Hindlimb muscle (tissue), 1 donor: ENCODE measurements at regions not wholly inside any gene's neighbourhood (a gene's known extent, or its start where the extent isn't known, plus 50 kb on each side); places are given as distances from the start of the nearest gene placed in this dataset.

Experiments
- DNase-seq: peaks from one replicate; pipeline ENCODE4 v3.0.0-alpha.2; 2013

DNA sequence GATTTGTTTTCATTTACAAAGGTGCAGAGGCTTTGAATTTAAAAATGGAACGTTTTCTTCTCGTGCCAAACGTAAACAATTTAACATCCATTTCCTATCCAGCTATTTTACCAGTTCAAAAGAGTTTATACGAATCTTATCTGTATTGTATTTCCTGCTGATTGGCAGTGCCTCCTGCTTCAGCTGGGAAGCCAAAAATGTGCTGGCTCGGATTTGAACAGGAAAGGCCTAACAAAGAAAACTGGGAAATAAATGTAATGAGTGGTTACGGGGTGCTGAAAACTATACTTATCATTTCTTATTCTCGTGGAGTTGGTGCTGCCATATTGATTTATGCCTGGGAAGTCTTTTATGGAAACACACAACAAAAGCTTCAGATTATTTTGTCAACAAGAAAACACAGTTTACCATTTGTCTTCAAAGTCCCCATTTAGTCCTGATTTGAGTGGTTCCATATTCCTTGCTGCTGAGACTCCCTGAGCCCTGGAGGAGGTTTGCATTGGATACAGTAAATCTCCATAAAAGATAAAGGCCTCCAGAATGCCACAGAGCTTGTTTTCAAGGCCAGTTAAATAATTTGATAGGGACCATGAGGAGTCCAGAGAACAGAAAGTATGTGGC, 507.4 kb downstream of the RASEF start:
- DNase-seq = no peak

DNA sequence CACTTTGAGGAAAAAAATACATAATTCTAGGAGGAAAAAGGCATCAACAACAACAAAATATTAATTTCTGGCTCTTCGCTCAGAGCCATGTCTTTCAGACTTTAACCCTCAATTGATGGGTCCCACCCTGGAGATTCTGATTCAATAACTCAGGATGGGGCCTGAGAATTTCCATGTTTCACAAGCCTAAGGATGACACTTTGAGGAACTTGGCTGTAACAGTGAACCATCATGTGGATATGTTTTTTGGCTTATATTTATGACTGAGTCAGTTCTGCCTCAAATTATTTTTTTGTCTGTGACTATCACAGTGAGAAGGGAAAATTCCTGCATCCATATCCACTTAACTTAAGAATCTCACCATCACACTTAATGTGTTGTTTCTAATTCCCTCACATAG, 504.6 kb downstream of the RASEF start:
- no peak for DNase-seq

DNA sequence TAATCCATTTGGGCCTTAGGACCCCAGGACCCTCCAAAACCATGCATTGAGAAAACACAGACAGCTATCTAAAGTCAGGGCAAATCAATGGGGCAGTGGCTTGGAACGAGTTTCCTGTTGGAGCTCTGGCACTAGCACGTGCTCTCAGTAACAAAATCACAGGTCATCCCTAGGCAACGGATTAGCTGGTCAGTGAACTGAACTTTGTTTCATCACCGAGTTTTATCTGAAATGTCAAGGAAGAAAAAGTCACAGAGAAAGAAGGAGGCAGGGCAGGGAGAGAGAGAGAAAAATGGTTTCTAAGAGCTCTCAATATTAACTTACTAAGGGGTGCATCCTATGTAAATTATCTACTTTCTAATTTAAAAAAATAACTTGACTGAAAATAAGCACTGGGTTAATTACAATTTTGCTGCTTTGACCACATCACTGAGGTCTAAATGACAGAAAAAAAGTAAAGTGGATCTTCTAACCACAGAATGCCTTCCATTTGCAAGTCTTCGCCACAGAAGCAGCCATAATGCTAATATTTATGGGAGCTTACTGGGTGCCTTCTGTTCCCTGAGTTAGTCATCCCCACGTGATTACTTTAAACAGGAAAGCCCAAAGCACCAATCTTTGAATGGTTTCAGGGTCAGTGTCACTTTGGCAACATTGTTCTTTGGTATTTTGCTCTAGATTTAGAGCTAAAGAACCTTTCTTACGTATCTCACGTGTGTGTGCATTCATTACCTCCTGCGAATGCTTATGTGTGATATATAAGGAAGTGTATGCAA, 503.9 kb downstream of the RASEF start:
- no peak for DNase-seq

DNA sequence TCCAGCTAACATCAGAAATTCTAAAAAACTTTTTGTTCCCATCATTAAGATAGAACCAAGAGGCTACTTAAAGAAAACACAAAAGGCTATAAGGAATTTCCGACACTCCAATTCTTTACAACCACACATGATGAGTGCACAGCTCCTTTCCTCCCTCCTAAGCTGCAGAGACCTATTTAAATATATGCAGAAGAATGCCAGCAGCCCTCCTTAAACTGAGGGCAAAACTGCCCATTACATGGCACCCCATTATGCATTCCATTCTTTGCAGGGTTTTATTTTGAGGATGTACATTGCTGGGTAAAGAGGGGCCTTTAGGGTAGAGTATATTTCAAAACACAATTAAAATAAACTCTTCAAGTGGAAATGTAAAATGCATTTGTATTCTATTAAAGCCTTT, 502.9 kb downstream of the RASEF start:
- DNase-seq = no peak

DNA sequence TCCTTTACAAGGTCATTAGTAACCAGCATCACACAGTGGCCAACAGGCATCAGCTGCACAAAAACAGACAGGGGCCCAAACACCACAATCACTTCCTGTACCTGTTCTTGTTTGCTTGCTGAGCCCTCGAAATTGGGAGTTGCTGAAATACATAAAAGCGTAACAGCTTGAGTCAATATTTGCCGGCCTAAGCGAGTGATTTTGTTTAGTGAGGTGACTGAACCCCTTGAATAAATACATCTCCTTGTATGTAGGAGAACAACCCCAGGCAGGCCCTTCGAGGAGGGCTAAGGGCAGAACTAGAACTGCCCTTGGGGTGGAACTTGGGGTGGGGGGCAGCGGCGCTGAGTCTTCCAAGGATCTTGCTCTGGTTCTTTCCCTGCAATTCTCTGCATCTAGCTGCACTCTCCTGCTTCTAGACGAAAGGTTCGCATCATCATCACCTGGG, 502.5 kb downstream of the RASEF start:
- no peak for DNase-seq

DNA sequence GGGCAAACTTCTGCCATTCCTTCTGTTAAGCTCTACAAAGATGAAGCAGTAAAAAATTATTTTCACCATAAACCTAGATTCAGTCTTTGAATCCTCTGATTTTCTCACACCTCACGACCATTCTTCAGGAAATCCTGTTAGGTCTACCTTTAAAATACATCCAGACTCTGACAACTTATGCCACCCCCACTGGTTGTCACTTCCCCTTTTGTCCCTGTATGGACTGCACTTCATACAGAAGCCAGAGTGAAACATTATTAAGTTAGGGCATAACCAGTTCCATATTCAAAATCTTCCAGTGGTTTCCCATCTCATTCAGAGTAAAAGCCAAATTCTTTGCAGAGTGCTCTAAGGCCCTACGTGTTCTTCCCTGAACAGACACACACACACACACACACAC, 499.8 kb downstream of the RASEF start:
- no peak for DNase-seq

DNA sequence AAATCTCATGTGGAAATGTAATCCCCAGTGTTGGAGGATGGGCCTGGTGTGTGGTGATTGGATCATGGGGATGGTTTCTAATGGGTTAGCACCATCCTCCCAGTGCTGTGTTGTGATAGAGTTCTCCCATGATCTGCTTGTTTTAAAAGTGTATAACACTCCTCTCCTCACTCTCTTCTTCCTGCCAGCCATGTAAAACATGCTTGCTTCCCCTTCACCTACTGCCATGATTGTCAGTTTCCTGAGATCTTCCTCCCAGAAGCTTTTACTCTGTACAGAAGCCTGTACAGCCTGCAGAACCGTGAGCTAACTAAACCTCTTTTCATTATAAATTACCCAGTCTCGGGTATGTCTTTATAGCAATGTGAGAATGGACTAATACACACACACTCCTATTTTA, 499.1 kb downstream of the RASEF start:
- DNase-seq = no peak

DNA sequence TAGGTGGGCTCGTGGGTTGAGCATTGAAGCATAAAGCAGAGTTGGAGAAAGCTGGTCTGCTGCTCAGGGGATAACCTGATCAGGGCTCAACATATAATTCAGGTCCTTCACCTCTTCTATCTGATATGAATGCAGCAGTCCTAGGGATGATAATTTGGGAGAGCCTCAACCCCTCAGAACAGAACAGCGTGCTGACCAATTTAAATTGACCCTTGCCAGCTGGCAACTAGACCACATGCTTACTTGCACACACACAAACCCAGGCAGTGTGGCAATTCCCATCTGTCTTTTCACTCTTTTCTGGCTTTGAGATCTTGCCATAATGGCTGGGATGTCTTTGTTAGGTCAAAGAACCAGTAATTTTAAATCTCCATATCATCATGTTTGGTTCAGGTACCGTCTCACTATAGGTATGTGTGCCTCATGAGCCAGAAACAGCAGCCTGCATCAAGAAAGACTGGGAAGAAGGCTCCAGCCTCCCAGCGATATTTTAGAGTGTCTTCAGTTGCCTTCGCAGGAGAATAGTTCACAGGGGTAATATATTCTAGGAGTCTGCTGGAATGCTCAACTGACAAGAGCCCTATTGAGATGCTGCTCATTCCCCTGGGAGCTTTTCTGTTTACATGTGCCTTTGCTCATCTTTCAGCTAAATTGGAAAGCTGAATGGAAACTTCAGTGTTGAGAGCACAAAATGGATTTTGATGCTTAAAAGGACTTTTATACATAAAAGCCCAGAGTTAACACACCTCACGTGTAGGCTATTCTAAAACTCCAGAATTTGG, 497.6 kb downstream of the RASEF start:
- peak; percentile 20 for DNase-seq

DNA sequence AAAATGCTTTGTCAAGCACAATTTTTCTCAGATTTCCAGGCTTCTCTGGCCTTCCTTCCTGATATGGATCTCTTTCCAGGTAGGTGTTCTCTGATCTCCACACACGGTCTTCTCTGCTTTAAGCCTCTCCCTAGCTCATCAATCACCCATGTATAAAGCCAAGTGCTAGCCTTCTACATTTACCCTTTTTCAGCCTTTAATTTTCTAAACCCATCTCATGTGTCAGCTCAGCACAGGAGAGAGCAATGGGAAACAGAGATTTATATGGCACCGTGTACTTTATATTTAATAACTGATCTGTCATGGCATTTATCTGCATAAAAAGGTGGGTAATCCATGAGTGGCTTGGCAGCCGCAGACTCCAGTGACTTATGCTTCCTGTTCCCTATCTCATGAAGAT, 495.0 kb downstream of the RASEF start:
- no peak for DNase-seq

DNA sequence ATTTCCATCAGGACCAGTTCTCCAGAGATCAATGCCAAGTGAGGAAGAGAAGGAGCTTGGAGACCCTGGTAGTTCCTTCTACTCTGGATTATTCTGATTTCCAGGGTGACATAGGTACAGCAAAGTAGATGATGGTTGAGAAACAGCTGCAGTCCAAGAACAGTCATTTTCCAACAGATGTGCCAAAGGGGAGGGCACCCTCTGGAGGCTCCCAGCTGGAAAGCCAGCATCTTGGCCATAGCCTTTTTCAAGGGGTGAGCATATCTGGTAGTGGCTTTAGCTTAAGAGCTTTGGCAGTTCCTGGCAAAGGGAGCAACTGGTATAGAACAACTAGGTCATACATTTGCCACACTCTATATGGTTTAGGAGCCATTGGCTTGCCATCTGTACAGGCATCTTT, 492.7 kb downstream of the RASEF start:
- DNase-seq = no peak

DNA sequence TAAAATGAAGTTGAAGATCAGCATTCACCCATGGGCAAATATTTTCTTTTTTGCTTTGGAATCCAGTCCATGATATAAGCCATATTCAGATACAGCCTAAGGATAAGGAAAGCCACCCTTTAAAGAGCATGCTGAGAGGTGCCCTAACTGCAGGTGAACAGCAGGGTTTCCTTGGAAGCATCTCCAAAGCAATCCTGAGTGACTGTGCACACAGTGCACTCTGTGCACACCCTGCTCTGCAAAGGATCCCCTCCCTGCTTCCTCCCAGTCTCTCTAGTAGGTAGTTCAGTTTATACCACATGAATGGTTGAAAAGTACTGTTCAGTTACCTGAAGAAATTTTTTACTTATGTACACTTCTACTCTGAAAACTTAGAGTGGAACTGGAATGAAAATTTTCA, 491.4 kb downstream of the RASEF start:
- DNase-seq = no peak

DNA sequence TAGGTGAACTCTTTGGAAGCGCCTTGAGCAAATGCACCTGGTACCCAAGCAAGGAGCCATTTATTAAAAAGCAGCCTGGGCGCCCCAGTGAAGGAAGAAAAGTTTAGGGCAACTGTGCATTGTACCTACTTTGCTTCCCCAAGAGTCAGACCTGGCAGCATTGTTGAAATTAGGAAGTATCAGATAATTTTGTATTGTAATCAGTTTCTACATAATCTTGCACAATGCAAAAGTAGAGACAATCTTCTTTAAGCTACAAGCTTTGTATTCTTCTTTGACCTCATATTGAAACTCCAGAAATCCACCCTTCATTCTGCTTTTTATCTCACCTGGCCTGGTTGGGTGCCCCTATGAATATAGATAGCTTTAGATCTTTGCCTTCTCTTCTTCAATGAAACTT, 490.8 kb downstream of the RASEF start:
- no peak for DNase-seq

DNA sequence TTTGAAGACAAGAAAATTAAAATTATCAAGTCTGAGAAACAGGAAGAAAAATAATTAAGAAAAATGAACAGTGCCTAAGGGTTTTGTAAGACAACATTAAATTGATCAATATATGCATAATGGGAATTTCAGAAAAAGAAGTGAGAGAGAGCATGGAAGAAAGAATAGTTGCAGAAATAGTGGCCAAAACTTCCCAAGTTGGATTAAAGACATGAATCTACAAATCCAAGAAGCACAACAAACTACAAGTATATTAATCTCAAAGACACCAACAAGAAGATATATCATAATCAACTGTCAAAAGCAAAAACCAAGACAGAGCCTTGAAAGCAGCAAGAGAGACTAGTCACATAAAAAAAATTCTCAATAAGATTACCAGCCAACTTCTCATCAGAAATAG, 488.0 kb downstream of the RASEF start:
- no peak for DNase-seq

DNA sequence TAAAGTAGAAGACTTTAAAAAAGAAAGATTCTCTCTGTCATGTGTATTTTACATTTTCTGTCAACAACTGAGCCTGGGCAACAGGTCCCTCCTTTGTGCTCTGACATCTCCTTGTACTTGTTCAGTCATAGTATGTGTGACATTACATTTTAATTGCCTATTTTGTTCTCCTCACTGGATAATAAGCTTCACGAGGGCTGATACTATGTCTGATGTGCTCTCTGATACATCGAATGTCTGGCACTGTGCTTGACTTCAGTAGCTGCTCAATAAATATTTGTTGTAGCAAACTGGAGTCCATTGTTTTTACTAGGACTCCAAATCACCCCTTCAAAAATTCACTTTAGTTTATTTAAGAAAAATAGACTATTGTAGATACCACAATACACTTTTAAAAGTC, 482.0 kb downstream of the RASEF start:
- DNase-seq = no peak

DNA sequence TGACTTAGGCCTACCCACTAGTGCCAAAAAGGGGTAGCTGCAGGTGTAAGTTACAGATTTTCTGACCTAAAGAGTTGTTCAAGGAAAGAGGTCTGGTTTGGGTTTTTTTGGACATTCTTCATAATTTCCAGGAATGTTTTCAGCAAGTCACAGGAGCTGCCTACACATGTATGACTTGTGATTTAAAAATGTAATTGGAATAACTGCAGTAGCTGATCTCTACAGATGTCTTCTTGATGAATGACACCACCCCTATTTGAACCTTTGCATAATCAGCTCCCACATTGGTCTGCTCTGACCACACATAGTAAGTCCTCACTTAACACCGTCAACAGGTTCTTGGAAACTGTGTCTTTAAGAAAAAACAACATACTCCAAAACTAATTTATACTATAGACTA, 481.4 kb downstream of the RASEF start:
- no peak for DNase-seq

DNA sequence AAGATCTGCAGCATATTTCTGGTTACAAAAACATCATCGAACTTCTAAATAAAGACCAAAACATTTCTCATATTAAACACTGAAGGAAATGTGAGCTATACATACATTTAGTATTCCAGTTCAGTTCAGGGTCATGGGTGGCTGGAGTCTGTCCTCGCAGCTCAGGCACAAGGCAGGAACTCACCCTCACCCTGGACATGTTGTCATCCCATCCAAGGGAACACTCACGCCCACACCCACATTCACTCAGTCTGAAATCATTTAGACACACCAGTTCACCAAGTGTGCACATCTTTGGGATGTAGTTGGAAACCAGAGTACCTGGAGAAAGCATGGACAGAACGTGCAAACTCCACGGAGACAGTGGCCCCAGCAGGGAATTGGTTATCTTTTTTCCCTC, 481.0 kb downstream of the RASEF start:
- DNase-seq = no peak

DNA sequence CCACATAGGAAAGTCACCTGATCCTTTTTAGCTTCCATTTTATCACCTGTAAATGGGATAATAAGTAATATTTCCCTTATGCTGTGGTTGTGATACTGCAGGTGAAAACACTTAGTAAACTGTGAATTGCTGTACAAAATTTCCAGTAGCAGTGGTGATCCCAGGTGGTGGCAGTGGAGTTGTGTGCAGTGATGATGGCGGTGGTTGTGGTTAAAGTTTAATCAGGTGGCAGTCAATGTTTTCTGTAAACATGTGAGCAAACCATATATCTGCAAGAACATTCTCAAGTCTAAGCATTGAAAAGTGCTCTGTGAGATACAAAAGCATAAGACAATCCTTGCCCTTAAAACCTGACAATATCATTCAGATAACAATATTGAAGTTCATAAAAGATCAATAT, 480.2 kb downstream of the RASEF start:
- no peak for DNase-seq

DNA sequence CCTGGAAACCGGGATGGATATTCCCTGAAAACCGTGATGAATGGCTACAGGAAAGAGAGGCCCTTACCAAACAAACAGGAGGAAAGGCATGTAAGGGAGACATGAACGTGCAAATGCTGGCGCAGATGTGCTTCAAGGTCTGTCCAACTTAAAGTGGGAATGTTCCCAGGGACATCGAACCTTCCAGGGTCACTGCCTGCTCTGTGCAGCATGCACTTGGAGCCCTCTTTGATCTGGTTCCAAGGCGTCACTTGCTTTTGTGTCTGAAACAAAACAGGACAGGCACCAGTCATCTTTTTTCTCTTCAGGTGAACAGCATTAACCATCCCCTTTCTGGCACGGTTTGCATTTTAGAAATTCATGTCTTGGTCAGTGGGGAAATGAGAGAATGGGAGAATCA, 479.4 kb downstream of the RASEF start:
- DNase-seq = no peak

DNA sequence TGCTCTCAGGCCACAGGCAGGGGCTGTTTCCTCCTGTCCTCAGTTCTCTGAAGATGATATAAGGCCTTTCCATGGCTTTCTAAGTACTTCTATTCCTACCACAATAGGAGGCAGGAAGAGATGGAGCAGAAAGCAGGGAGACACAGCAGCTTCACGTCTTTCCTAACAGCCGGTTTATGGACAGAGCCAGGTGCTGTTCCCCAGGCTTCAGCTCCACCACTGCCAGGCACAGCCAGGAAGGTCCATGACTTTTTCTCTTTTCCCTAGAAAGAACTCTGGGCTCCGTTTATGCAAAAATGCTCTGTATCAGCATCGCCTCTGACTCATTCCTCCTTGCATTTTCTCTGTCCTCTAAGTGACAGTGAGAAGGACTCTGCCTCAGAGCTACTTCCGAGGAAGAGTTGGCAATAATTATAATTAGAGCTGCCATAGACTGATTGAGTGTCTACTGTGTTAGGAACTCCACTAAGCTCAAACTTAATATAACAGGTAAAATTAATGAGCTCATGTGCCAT, 478.5 kb downstream of the RASEF start:
- DNase-seq = no peak

DNA sequence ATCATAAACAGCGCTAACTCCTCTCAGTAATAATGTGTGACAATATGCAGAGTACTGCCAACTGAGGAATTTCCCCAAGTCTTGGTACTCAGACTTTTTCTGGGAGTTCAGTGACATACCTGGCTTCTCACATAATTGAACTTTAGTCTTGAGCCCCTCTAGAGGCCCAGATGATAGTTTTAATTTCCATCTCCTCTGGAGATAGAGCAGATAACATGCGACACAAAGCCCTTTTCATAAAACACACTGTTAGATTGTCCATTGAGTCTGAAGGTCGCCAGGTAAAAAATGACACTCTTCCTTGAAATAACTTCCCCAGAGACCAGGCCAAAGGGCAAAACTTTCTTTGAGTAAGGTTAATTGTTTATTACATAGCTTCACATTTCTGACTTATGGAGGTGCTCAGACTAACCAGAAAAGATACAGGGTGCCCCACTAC, 476.0 kb downstream of the RASEF start:
- no peak for DNase-seq

DNA sequence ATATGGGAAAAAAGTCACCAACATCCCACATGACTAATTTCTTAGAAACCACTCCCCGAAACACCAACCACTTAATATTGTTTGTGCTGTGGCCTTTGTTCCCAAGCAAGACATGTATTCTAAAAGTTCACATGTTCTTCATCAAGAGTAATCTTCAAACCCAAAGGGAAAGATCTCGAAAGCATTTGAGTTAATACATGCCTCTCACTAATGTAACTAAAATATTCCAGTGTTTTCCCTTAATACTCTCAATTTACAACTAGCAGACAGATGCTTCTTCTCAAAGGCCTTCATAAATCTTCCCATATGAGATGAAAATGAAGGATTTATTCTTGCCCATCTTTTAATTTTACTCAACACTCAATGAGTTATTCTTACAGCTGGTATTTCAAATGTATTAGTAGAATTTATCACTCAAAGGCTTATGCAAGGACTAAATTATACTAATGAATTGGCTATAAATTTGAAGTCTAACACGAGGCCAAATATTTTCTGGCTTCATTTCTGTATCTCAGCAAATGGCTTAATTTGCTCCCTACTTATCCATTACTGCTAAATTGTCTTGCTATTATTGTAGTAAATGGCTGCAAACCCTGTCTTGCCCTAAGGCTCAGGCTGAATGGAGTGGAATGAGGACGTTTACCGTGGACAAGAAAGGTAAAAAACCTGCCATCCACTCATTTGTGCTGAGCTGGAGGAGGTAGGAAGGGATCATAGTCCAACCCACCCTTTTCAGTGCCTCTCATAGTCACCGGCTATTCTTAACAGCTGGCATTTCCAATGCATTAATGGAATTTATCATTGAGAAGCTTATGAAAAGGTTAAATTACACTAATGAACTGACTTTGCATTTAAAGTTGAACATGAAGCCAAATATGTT, 474.4 kb downstream of the RASEF start:
- DNase-seq = no peak

DNA sequence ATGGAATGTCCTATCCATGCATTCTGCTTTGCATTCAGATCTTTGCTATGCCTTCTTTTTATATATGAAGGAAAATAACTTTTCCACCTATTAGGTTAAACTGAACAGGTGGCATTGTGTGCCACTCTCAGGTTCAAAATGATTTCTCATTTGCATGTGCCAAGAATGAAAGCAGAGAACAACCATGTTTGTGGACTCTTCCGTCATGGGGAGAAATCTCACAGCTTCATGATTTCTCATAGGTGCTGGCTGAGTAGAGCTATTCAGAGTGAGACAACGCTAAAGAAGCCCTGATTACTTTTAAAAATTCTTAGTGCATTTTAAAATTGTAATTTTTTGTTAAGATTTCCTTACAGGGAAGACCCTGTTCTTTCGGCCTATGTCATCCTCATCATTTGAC, 472.1 kb downstream of the RASEF start:
- DNase-seq = no peak
